Tibial artery (tissue), 4 donors: ENCODE measurements at regions not wholly inside any gene's neighbourhood (a gene's known extent, or its start where the extent isn't known, plus 50 kb on each side); places are given as distances from the start of the nearest gene placed in this dataset.

Source experiments
- DNase-seq, 2 donors: peaks; one replicate each; pipeline ENCODE4 v3.0.0-alpha.2; 2019
- H3K27ac ChIP-seq, 2 donors: fragments of 200-600 bp; sonication (generic) in 1 of 2; 1 replicate in 1 of 2; 2 replicates in 1 of 2; pipeline ENCODE4 v1.5.1; 2018 to 2019; ENCODE audit warnings: mild to moderate bottlenecking in 1 of 2
- H3K27me3 ChIP-seq, 2 donors: fragments of 200-600 bp; sonication (generic) in 1 of 2; one replicate each; pipeline versions ENCODE4 v1.5.1 to v1.6.0; 2016 to 2019
- H3K36me3 ChIP-seq, 3 donors: fragments of 200-600 bp; sonication (generic) in 2 of 3; one replicate each; pipeline ENCODE4 v1.5.1; 2016 to 2019; ENCODE audit warnings: mild to moderate bottlenecking in 2 of 3
- H3K4me1 ChIP-seq, 4 donors: fragments of 200-600 bp; sonication (generic) in 2 of 4; 1 replicate in 3 of 4; 2 replicates in 1 of 4; pipeline ENCODE4 v1.5.1; 2016 to 2019
- H3K4me3 ChIP-seq, 2 donors: fragments of 200-600 bp; sonication (generic) in 1 of 2; 1 replicate in 1 of 2; 2 replicates in 1 of 2; pipeline ENCODE4 v1.5.1; 2018 to 2019; ENCODE audit warnings: mild to moderate bottlenecking in 2 of 2
- H3K9me3 ChIP-seq, 3 donors: fragments of 200-600 bp; sonication (generic) in 1 of 3; one replicate each; pipeline ENCODE4 v1.5.1; 2016 to 2019
- intact Hi-C: fragments of 100-400 bp; cut with DNase I; formaldehyde crosslinking; loops from one replicate; pipeline ENCODE4 v1.15.0; 2023; ENCODE audit warnings: low total_unique reads
- TF ChIP-seq, protein P1 (sequence below), 2 experiments: fragments of 200-600 bp in 1 of 2; fragments of 450-650 bp in 1 of 2; IDR thresholded peaks; one replicate each; pipeline ENCODE4 v1.5.1; 2017 to 2019; ENCODE audit warnings: antibody characterized with exemption in 2 of 2, mild to moderate bottlenecking in 1 of 2, moderate library complexity in 1 of 2

DNA sequence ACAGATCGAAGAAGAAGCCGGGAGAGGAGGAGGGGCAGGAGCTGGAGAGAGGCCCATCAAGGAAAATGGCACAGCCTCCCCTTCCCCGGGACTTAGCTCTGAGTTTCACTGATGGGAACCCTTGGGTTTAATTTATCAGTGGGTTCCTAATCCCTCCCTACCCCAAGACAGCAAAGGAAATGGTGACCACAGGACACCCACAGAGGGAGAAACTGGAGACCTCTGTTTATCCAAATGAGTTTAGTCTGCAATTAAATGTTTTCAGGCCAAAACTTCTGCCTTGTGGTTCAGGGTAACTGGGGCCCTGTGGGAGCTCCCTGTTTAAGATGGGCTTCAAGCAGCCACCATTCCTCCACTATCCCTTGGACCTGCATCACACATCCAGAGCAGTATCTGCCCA lies 190.8 kb upstream of the TOPAZ1 start:
- no peak overlapping the region for H3K4me3 ChIP-seq
- peaks cover 0 to 11% of the 10 kb centered on the region in 2 donors for H3K27me3 ChIP-seq
- no peak for DNase-seq
- H3K36me3 ChIP-seq: no peaks in the 10 kb centered on the region
- H3K9me3 ChIP-seq: no peaks in the 10 kb centered on the region
- TF ChIP-seq, protein P1, sequence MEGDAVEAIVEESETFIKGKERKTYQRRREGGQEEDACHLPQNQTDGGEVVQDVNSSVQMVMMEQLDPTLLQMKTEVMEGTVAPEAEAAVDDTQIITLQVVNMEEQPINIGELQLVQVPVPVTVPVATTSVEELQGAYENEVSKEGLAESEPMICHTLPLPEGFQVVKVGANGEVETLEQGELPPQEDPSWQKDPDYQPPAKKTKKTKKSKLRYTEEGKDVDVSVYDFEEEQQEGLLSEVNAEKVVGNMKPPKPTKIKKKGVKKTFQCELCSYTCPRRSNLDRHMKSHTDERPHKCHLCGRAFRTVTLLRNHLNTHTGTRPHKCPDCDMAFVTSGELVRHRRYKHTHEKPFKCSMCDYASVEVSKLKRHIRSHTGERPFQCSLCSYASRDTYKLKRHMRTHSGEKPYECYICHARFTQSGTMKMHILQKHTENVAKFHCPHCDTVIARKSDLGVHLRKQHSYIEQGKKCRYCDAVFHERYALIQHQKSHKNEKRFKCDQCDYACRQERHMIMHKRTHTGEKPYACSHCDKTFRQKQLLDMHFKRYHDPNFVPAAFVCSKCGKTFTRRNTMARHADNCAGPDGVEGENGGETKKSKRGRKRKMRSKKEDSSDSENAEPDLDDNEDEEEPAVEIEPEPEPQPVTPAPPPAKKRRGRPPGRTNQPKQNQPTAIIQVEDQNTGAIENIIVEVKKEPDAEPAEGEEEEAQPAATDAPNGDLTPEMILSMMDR (IDR thresholded peaks at IDR 0.05): no peak
- no peak overlapping the region for H3K27ac ChIP-seq
- no peaks in the 10 kb centered on the region for H3K4me1 ChIP-seq
- intact Hi-C loops: no loop called here

DNA sequence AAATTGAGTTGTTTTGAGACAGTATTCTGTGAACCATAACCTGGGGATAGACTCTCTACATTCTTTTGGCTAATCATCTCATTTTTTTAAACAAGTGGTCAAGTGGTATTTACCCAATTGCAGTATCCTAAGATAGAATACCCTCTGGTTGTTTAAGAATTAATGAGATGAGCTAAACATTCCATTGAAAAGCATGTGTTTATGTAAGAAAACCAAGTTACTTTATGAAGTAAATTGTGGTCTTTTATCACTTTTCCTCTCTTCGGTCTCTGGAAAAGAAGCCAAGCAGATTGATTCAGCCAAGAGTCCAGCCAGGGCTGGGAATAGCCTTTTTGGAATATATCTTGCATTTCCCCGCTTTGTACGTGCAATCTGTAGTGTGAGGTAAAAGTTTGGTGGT lies 185.7 kb upstream of the TOPAZ1 start:
- intact Hi-C loops: no loop called here
- H3K4me1 ChIP-seq: no peaks in the 10 kb centered on the region
- no peak overlapping the region for H3K27ac ChIP-seq
- TF ChIP-seq, protein P1 (IDR thresholded peaks at IDR 0.05): no peak
- H3K36me3 ChIP-seq: no peaks in the 10 kb centered on the region
- no peak for DNase-seq
- H3K27me3 ChIP-seq: peaks cover 0 to 41% of the 10 kb centered on the region in 2 donors
- no peaks in the 10 kb centered on the region for H3K9me3 ChIP-seq
- H3K4me3 ChIP-seq: no peak overlapping the region

DNA sequence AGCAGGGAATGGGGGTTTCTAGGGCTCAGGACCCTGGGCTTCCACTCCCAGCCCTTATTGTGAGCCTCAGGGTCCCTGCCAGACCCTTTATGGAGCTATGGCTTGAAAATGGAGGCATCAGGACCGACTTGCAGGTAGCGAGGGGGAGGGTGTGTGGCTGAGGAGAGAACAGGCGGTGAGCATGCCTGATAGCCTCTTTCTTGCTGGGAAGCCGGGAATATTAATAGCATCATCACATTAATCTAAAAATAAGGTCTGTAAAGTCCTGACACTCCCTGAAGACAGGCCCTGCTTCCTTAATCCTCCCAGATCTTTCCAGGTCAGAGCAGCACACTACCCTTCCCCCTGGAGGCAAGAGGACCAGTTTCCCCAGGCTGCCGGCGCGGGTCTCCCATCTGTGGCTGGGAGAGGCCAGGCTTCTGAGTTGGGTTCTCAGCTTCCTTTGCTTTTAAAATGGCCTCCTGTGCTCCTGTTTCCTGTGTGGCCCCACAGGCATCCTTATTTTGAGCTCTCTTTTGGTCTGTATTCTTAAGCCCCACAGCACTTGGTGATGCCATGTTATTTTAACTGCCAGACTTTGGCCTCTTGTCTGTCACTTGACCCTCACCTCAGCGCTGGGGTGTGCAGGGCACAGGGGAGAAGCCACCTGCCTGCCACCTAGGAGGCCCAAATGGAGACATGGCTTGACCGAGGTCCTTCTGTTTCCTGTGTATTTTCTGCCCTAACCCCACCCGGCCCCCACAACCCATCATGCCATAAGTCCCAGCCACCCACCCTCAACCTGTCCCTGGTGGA lies 185.0 kb upstream of the TOPAZ1 start:
- intact Hi-C loops: no loop called here
- Histone ChIP-seq H3K27me3 (peaks cover 0 to 35% of the 10 kb centered on the region in 2 donors), H3K4me1 (no peaks in the 10 kb centered on the region), H3K9me3 (no peaks in the 10 kb centered on the region), H3K36me3 (no peaks in the 10 kb centered on the region), H3K4me3 (no peak overlapping the region), H3K27ac (no peak overlapping the region)
- DNase-seq: no peak
- TF ChIP-seq, protein P1 (IDR thresholded peaks at IDR 0.05): no peak

DNA sequence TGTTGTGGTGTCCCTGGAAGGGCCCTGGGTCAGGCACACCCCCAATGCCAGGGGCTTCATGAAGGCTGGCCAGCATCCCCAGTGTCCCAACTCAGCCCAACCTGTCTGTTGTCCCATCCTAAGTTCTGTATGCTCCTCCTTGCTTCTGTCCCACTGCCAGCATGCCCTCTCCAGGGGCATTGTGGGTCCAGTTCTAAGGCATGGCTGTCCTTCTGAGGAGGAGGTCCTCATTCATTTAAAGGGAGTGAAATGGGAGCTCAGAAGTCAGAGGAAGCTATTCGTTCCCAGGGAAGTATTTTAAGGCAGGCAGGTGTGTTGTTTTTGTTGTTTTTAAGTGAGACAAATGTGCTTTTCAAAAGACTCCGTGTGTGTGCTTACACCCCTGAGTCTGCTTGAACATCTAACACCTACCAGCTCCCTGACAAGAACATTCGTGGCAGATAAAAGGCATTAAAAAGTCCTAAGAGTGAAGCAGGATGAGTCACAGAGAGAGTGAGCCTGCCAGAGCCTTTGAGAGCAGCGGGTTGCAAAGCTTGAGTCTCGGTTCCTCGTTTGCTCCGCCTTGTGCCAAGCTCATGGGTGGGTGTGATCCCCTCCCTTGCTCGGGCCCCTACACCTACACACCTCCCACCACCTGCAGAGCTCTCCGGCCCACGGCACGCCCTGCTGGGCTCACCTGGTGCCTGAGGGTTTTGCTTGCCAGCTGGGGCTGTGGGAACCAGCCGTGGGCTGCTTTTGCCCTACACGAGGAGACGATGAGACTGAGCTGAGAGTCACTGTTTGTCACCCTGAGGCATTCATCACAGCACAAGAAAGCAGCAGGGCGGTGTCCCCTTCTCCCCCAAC lies 183.4 kb upstream of the TOPAZ1 start:
- no peak overlapping the region for H3K27ac ChIP-seq
- H3K36me3 ChIP-seq: no peaks in the 10 kb centered on the region
- no peak overlapping the region for H3K4me3 ChIP-seq
- intact Hi-C loops: no loop called here
- DNase-seq: no peak
- no peaks in the 10 kb centered on the region for H3K9me3 ChIP-seq
- H3K27me3 ChIP-seq: peaks cover 0 to 31% of the 10 kb centered on the region in 2 donors
- H3K4me1 ChIP-seq: no peaks in the 10 kb centered on the region
- TF ChIP-seq, protein P1 (IDR thresholded peaks at IDR 0.05): no peak

DNA sequence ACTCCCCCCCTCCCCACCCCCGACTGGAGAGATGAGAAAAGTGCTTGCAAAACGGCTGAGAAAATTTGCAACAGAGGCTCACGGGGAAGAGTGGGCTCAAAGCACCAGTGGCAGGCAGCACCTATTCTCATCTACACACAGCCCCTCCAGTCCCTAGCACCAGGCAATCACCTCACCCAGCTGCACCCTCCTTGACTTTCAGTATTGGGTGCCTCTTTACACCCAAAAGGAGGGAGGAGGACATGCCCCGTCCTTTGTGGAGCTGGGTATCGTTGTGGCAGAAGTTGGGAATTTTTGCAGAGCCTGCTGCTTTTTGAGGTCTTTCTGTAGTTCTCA lies 182.8 kb upstream of the TOPAZ1 start:
- Histone ChIP-seq H3K4me3 (no peak overlapping the region), H3K4me1 (peaks cover 0 to under 1% (median 0%) of the 10 kb centered on the region in 4 donors), H3K27ac (no peak overlapping the region), H3K9me3 (no peaks in the 10 kb centered on the region), H3K27me3 (peaks cover 0 to 30% of the 10 kb centered on the region in 2 donors), H3K36me3 (no peaks in the 10 kb centered on the region)
- intact Hi-C loops: no loop called here
- TF ChIP-seq, protein P1 (IDR thresholded peaks at IDR 0.05): no peak
- no peak for DNase-seq
